ENCODE measurements at regions not wholly inside any gene's neighbourhood (a gene's known extent, or its start where the extent isn't known, plus 50 kb on each side); places are given as distances from the start of the nearest gene placed in this dataset.

- Mint-ChIP-seq H3K36me3 (ENCODE audit: low read depth) (no peaks in the 10 kb centered on the region), H3K27ac (no peak overlapping the region), H3K9me3 (no peaks in the 10 kb centered on the region), H3K27me3 (no peaks in the 10 kb centered on the region), H3K4me3 (no peak overlapping the region), H3K4me1 (ENCODE audit: low read depth) (no peaks in the 10 kb centered on the region)
- intact Hi-C loops (cut with micrococcal nuclease): no loop called here
- ATAC-seq (no peak), DNase-seq (no peak)
- POLR2A ChIA-PET: no interaction called here
- TF ChIP-seq, protein P1, sequence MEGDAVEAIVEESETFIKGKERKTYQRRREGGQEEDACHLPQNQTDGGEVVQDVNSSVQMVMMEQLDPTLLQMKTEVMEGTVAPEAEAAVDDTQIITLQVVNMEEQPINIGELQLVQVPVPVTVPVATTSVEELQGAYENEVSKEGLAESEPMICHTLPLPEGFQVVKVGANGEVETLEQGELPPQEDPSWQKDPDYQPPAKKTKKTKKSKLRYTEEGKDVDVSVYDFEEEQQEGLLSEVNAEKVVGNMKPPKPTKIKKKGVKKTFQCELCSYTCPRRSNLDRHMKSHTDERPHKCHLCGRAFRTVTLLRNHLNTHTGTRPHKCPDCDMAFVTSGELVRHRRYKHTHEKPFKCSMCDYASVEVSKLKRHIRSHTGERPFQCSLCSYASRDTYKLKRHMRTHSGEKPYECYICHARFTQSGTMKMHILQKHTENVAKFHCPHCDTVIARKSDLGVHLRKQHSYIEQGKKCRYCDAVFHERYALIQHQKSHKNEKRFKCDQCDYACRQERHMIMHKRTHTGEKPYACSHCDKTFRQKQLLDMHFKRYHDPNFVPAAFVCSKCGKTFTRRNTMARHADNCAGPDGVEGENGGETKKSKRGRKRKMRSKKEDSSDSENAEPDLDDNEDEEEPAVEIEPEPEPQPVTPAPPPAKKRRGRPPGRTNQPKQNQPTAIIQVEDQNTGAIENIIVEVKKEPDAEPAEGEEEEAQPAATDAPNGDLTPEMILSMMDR (IDR thresholded peaks at IDR 0.05): no peak
- CTCF ChIA-PET: interaction anchor here (0.8 kb wide), 1 partner anchor 13 kb away, joined by 3 read pairs; no protein-coding TSS in a partner anchor
Measured at GRCh38 chr4:166153548-166153947, 280.5 kb downstream of the TLL1 start.

GRCh38 chr4:166162327-166162726 lies 289.3 kb downstream of the TLL1 start:
- H3K27ac Mint-ChIP-seq: no peak overlapping the region
- no peaks in the 10 kb centered on the region for H3K9me3 Mint-ChIP-seq
- TF ChIP-seq, protein P1 (IDR thresholded peaks at IDR 0.05): no peak
- intact Hi-C loops (cut with micrococcal nuclease): loop anchor here (10.0 kb wide), 1 partner anchor 92 kb away; no protein-coding TSS in a partner anchor
- ChIA-PET POLR2A (no interaction called here), CTCF (interaction anchor here (2.4 kb wide), 1 partner anchor 10 kb away, joined by 8 read pairs; no protein-coding TSS in a partner anchor)
- H3K4me3 Mint-ChIP-seq: no peak overlapping the region
- H3K27me3 Mint-ChIP-seq: peaks cover 2% of the 10 kb centered on the region
- DNase-seq (no peak), ATAC-seq (no peak)
- no peaks in the 10 kb centered on the region for H3K36me3 Mint-ChIP-seq (ENCODE audit: low read depth)
- no peaks in the 10 kb centered on the region for H3K4me1 Mint-ChIP-seq (ENCODE audit: low read depth)

DNA sequence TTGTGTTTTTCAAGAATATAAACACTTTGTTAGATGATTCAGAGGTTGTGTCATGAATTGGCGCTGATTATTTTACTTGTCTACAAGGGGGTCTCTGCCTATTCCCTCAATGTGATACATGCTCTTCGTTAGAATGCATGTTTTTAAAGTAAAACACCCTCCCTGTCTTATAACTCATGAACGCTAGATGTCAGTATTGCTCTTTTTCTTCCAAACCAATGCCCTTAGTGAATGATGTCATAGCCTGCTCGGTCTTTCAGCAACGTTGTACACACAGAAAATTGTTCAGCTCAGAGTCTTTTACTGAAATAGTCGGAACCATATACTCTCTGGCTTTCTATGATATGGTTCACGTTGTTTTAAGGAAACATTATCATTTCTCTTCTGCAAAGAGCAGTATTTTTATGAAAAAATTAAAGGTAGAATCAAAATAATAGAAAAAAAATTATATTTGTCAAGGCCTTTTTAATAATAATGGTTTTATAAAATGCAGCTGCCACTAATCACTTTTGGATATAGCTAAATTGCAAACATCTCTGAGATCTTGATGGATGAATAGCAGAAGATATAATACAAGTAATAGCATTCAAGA lies 292.9 kb downstream of the TLL1 start:
- no peaks in the 10 kb centered on the region for H3K36me3 Mint-ChIP-seq (ENCODE audit: low read depth)
- TF ChIP-seq, protein P1 (IDR thresholded peaks at IDR 0.05): peak; percentile 63
- no peak overlapping the region for H3K27ac Mint-ChIP-seq
- ChIA-PET POLR2A (no interaction called here), CTCF (interaction anchor here (0.6 to 1.6 kb wide), 13 partner anchors 11 to 672 kb away, joined by 3 to 4 read pairs (median 3); no protein-coding TSS in a partner anchor)
- intact Hi-C loops (cut with micrococcal nuclease): loop anchor here (10.0 kb wide), 1 partner anchor 89 kb away; no protein-coding TSS in a partner anchor
- no peak overlapping the region for H3K4me3 Mint-ChIP-seq
- H3K9me3 Mint-ChIP-seq: no peaks in the 10 kb centered on the region
- peaks cover 2% of the 10 kb centered on the region for H3K27me3 Mint-ChIP-seq
- no peaks in the 10 kb centered on the region for H3K4me1 Mint-ChIP-seq (ENCODE audit: low read depth)
- ATAC-seq (peak; percentile 74), DNase-seq (peak; percentile 3)

GRCh38 chr4:166169111-166169510 lies 296.1 kb downstream of the TLL1 start:
- peak; percentile 2 for DNase-seq
- Mint-ChIP-seq H3K4me1 (ENCODE audit: low read depth) (no peaks in the 10 kb centered on the region), H3K4me3 (no peak overlapping the region), H3K27ac (no peak overlapping the region), H3K36me3 (ENCODE audit: low read depth) (no peaks in the 10 kb centered on the region), H3K9me3 (no peaks in the 10 kb centered on the region), H3K27me3 (peaks cover 2% of the 10 kb centered on the region)
- ChIA-PET CTCF (no interaction called here), POLR2A (no interaction called here)
- ATAC-seq: no peak
- TF ChIP-seq, protein P1 (IDR thresholded peaks at IDR 0.05): no peak
- intact Hi-C loops (cut with micrococcal nuclease): loop anchor here (10.0 kb wide), 1 partner anchor 86 kb away; no protein-coding TSS in a partner anchor

DNA sequence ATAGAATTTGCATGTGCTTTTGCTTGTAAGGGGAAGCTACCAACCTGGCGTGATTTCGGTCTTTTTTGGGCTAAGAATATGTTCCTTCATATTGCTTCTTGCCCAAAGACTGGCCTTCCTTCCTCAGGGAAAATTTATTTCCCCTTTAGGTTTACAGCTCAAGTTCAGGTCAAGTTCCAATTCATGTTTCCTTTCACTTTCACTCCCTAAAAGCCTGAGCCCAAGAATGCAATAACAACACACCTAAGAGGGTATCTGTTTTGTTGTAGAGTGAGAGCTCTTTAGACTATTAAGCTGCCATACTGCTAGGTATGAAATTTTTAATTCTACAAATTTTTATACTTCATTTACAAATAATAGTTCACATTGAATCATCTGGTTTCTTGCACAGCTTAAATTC lies 299.6 kb downstream of the TLL1 start:
- no peak overlapping the region for H3K4me3 Mint-ChIP-seq
- H3K36me3 Mint-ChIP-seq (ENCODE audit: low read depth): no peaks in the 10 kb centered on the region
- DNase-seq: no peak
- no peaks in the 10 kb centered on the region for H3K9me3 Mint-ChIP-seq
- H3K27me3 Mint-ChIP-seq: no peaks in the 10 kb centered on the region
- H3K27ac Mint-ChIP-seq: no peak overlapping the region
- TF ChIP-seq, protein P1 (IDR thresholded peaks at IDR 0.05): no peak
- no peaks in the 10 kb centered on the region for H3K4me1 Mint-ChIP-seq (ENCODE audit: low read depth)
- POLR2A ChIA-PET: no interaction called here
- CTCF ChIA-PET: interaction anchor here (2.0 kb wide), 1 partner anchor 10 kb away, joined by 8 read pairs; no protein-coding TSS in a partner anchor
- intact Hi-C loops (cut with micrococcal nuclease): no loop called here
- ATAC-seq: no peak

Measured in activated CD8-positive, alpha-beta T cell treated with anti-CD3 and anti-CD28 coated beads for 36 hours (primary cell).